ENCODE measurements at regions not wholly inside any gene's neighbourhood (a gene's known extent, or its start where the extent isn't known, plus 50 kb on each side); places are given as distances from the start of the nearest gene placed in this dataset.
A peak's percentile ranks its signal among the peaks of the same experiment; 100 is the strongest.
"Not testable (repeated sequence)": the region's sequence is repeated elsewhere in the genome, so short reads cannot be mapped to it uniquely, and the experiment has no call there.

DNA sequence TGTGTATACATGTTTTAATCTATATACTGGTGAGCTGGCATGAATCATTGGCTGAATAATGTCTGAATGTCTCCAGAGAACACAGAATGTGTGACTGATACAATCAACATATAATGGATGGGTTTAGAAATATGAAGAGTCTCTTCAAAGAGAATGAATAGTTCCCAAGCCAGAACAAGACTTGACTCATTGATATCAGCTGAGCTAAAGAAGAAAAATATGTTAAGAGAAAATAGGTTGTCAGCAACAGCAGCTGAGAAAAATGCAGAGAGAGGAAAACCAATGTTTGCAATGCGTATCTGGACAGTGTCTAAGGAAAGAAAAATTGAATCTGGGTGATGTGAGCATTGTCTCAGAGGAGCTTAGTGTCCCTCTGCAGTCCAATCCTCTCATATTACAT is 1281.8 kb upstream of the TENM4 start:
- in situ Hi-C loops (cut with HindIII; ENCODE audit: low pct_ligation_motif_present, low sequenced_read_pairs): no loop called here
- Histone ChIP-seq H3K4me3 (ENCODE audit: low read depth, low read length) (no peak overlapping the region), H3K27me3 (replicated peaks) (no peaks in the 10 kb centered on the region), H3K36me3 (replicated peaks) (no peaks in the 10 kb centered on the region), H3K27ac (peak overlapping the region; percentile 54)
- TF ChIP-seq, protein P1, sequence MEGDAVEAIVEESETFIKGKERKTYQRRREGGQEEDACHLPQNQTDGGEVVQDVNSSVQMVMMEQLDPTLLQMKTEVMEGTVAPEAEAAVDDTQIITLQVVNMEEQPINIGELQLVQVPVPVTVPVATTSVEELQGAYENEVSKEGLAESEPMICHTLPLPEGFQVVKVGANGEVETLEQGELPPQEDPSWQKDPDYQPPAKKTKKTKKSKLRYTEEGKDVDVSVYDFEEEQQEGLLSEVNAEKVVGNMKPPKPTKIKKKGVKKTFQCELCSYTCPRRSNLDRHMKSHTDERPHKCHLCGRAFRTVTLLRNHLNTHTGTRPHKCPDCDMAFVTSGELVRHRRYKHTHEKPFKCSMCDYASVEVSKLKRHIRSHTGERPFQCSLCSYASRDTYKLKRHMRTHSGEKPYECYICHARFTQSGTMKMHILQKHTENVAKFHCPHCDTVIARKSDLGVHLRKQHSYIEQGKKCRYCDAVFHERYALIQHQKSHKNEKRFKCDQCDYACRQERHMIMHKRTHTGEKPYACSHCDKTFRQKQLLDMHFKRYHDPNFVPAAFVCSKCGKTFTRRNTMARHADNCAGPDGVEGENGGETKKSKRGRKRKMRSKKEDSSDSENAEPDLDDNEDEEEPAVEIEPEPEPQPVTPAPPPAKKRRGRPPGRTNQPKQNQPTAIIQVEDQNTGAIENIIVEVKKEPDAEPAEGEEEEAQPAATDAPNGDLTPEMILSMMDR (IDR thresholded peaks at IDR 0.05; ENCODE audit: low read depth, low read length, missing control alignments): no peak
- peak; percentile 69 for DNase-seq

- Histone ChIP-seq H3K27me3 (replicated peaks) (no peaks in the 10 kb centered on the region), H3K36me3 (replicated peaks) (no peaks in the 10 kb centered on the region), H3K27ac (no peak overlapping the region), H3K4me3 (ENCODE audit: low read depth, low read length) (no peak overlapping the region)
- TF ChIP-seq, protein P1 (IDR thresholded peaks at IDR 0.05; ENCODE audit: low read depth, low read length, missing control alignments): no peak
- no peak for DNase-seq
- in situ Hi-C loops (cut with HindIII; ENCODE audit: low pct_ligation_motif_present, low sequenced_read_pairs): no loop called here
Observed at GRCh38 chr11:80720295-80720694, 1279.5 kb upstream of the TENM4 start.

DNA sequence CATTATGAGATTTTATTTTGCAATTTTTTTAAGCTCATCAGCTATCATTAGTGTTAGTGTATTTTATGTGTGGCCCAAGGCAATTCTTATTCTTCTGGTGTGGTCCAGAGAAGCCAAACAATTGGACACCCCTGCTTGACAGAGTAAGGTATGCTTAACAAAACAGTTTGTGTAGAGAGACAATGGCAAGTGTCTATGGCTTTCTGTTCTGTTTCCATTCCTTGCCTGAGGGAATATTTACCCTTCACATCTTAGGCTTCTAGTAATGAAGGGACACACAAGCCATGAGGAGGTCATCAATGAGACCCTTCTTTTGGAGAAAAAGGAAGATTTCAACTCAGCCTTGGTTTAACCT is 1278.4 kb upstream of the TENM4 start:
- TF ChIP-seq, protein P1 (IDR thresholded peaks at IDR 0.05; ENCODE audit: low read depth, low read length, missing control alignments): no peak
- DNase-seq: no peak
- H3K27ac ChIP-seq: no peak overlapping the region
- in situ Hi-C loops (cut with HindIII; ENCODE audit: low pct_ligation_motif_present, low sequenced_read_pairs): no loop called here
- H3K36me3 ChIP-seq (replicated peaks): no peaks in the 10 kb centered on the region
- no peak overlapping the region for H3K4me3 ChIP-seq (ENCODE audit: low read depth, low read length)
- no peaks in the 10 kb centered on the region for H3K27me3 ChIP-seq (replicated peaks)

DNA sequence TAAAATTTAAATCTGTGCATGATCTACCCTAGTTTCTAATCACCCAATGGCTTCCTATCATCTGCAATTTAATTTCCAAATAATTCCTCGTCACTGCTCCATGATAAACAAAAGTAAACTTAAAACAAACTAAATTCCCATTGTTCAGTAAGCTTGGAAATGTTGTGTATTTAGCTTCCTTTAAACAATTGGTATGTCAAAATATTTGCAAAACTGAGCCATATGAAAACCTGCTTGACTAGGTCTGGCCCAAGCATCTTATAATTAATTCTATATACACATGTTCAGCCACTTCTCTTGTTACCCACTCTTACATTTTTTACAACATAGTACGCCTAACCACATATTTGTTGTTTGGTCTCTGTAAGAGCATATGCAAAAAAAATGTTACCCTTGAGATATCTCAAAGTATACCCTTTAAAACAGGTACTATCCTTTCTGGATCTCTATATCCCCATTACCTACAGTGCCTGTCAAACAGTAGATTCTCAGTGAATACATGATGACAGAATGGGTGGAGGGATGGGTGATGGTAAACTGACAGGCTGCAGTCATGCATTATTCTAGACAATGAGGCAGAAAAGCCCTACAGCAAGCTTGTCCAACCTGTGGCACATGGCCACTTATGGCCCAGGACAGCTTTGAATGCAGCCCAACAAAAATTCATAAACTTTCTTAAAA is 1277.9 kb upstream of the TENM4 start:
- in situ Hi-C loops (cut with HindIII; ENCODE audit: low pct_ligation_motif_present, low sequenced_read_pairs): no loop called here
- H3K27me3 ChIP-seq (replicated peaks): no peaks in the 10 kb centered on the region
- no peak for DNase-seq
- TF ChIP-seq, protein P1 (IDR thresholded peaks at IDR 0.05; ENCODE audit: low read depth, low read length, missing control alignments): no peak
- H3K27ac ChIP-seq: no peak overlapping the region
- H3K36me3 ChIP-seq (replicated peaks): no peaks in the 10 kb centered on the region
- no peak overlapping the region for H3K4me3 ChIP-seq (ENCODE audit: low read depth, low read length)

GRCh38 chr11:80702264-80702663 is 1261.4 kb upstream of the TENM4 start:
- DNase-seq: peak; percentile 4
- in situ Hi-C loops (cut with HindIII; ENCODE audit: low pct_ligation_motif_present, low sequenced_read_pairs): no loop called here
- H3K27me3 ChIP-seq (replicated peaks): no peaks in the 10 kb centered on the region
- no peak overlapping the region for H3K27ac ChIP-seq
- no peaks in the 10 kb centered on the region for H3K36me3 ChIP-seq (replicated peaks)
- no peak overlapping the region for H3K4me3 ChIP-seq (ENCODE audit: low read depth, low read length)
- TF ChIP-seq, protein P1 (IDR thresholded peaks at IDR 0.05; ENCODE audit: low read depth, low read length, missing control alignments): no peak

DNA sequence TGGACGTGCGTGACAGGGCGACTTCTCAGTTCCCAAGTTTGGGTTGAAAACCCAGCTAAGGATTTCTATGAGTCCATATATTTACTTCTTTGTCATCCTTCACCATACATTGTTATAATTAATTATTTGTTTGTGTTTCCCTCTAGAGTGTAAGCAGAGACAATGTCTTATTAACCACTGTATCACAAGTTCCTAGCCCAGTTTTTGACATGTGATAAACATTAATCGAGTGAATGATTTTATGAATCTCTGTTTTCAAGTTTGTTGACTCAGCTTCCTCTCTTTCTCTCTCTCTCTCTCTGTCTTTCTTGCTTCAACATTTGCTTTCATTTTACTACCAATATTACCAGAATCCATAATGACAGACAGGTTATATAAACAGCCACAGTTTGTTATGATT is 1259.6 kb upstream of the TENM4 start:
- in situ Hi-C loops (cut with HindIII; ENCODE audit: low pct_ligation_motif_present, low sequenced_read_pairs): no loop called here

DNA sequence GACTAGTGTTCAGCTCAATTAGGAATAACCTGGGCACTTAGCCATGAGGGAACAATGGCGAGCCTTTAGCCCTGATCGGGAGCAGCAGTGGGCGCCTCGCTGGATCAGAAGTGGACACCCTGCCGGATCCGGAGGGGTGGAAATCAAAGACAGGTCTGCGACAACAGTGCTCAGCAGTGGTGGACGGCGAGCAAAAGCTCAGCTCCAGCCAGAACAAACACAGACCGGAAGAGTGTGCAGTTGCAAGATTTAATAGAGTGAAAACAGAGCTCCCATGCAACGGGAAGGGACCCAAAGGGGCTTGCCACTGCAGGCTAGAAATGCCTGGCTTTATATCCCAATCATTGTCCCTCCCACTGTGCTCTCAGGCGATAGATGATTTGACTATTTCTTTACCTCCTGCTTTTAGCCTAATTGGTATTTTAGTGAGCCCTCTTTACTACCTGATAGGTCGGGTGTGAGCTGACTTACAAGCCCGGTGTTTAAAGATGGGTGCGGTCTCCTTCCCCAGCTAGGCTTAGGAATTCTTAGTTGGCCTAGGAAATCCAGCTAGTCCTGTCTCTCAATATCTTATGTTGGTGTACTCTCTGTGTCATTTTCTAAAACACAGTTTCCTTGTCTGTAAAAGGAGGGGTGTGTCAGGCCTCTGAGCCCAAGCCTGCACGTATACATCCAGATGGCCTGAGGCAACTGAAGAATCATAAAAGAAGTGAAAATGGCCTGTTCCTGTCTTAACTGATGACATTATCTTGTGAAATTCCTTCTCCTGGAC is 1258.8 kb upstream of the TENM4 start:
- H3K27me3 ChIP-seq (replicated peaks); H3K27ac ChIP-seq; H3K36me3 ChIP-seq (replicated peaks); H3K4me3 ChIP-seq (ENCODE audit: low read depth, low read length); in situ Hi-C loops (cut with HindIII; ENCODE audit: low pct_ligation_motif_present, low sequenced_read_pairs): not testable (repeated sequence)
- peak; percentile 22 for DNase-seq

More for the DNA sequence above, 1259.6 kb upstream of the TENM4 start:
- Histone ChIP-seq H3K27me3 (replicated peaks) (no peaks in the 10 kb centered on the region), H3K4me3 (ENCODE audit: low read depth, low read length) (no peak overlapping the region), H3K36me3 (replicated peaks) (no peaks in the 10 kb centered on the region), H3K27ac (no peak overlapping the region)
- no peak for DNase-seq
- TF ChIP-seq, protein P1 (IDR thresholded peaks at IDR 0.05; ENCODE audit: low read depth, low read length, missing control alignments): no peak

Measured in brain microvascular endothelial cell (primary cell).